ENCODE measurements at regions not wholly inside any gene's neighbourhood (a gene's known extent, or its start where the extent isn't known, plus 50 kb on each side); places are given as distances from the start of the nearest gene placed in this dataset.
"Not testable (repeated sequence)": the region's sequence is repeated elsewhere in the genome, so short reads cannot be mapped to it uniquely, and the experiment has no call there.

DNA sequence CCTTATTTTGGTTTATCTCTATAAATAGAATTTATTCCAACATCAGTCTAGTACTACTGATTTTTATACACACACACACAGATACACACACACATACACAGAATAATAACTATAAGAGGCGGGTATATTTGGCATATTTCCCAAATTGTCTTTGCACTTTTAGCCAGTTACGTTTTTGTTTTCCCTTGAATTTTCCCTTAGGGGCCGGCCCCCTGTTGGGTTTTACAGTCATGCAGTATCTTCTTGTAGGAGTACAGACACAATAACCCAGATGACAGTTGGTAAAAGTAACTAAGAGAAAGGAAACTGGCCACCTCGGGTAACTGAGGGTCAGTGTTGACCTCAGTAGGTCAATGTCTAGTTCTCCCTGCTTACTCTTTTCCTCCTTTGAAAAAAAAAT lies 50.9 kb downstream of the DISP1 start:
- DNase-seq, result no peak

DNA sequence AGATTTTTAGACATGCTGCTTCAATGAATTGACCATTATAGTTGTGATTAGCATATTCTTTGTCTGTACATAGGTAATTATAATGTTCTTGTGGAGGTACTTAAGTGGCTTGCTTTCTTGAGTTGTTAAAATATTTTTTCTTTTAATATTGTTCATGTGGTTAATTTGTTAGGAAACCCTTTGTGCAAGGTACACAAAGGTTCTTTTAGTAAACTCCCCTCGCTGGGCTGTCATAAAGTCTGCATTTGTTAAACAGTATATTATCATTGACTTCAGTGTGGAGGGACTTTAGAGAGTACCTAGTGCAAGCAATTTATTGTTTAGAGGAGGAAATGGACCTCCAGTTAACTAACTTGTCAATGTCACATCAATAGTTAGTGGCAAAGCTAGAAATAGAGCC lies 52.5 kb downstream of the DISP1 start:
- no peak for DNase-seq

DNA sequence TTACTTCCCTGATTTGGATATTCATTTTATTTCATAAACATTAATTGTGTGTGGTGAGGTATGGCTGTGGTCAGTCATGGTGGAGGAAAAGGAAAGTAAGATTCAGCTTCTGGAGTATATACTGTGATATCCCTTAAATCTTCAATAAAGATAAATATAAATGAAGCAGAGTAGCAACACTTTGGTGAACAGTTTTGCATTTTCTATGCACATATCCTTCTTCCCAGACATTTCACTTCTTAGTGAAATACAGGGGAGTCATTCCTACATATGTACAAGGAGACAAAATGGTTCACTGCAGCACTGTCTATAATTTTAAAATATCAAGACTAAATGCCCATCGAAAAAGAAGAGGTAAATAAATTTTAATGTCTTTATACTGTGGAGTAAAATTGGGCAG lies 61.3 kb downstream of the DISP1 start:
- DNase-seq, result no peak

DNA sequence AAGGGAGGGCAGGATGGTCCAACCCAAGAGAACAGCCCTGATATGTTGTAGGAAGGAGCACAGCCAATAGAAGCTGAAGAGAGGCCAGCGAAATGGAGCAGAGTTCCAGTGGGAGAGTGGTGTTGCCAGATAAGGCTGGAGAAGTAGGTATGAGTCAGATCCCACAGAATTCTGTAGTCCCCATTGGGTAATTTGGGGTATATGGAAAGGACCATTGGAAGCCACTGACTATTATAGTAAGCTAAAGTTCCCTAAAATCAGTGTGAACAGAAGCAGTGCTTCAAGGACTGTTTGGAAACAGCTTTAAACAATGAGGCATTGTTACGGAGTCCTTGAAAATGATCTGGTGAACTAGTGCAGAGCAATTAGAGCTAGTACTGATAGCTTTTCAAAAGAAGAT lies 63.0 kb downstream of the DISP1 start:
- no peak for DNase-seq

DNA sequence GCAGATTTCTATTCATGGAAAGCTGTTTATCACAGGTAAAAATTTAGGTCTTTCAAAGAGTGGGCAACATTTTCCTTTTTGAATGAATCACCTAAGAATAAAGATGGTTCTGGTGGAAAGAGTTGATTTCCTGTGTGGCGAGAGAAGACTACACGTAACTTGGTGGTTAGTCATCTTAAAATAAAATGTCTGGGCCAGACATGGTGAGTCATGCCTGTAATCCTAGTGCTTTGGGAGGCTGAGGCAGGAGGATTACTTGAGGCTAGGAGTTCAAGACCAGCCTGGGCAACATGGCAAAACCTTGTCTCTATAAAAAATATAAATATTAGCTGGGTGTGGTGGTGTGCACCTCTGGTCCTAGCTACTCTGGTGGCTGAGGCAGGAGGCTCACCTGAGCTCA lies 65.7 kb downstream of the DISP1 start:
- DNase-seq, result no peak

DNA sequence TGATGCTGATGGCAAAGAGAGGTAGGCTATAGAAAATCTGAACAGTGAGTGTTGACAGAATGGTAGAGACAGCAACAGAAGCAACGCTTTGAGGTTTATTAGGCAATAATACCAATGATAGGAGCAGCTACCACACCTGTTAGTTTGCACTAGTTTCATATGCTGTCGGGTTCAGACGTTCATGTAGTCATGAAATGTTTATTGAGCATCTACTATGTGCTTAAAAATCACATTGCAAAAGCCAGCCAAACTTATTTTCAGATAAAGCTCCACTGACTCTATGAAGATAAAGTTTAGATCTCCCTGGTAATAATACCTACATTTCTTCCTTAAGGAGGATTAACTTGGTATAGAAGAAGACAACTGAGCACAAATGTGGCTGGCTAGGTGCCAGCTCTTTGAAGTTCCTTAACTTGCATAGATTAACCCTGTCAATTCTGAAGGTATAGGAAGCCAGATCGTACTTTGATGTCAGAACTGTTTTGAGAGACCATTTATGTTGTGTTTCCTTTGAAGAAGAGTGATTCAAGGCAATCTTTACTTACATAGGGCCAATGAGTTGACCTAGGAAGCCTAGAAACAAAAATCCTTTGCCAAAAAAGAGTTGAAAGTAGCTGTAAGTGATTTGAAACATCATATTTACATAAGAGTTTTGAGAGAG lies 71.5 kb downstream of the DISP1 start:
- no peak for DNase-seq

DNA sequence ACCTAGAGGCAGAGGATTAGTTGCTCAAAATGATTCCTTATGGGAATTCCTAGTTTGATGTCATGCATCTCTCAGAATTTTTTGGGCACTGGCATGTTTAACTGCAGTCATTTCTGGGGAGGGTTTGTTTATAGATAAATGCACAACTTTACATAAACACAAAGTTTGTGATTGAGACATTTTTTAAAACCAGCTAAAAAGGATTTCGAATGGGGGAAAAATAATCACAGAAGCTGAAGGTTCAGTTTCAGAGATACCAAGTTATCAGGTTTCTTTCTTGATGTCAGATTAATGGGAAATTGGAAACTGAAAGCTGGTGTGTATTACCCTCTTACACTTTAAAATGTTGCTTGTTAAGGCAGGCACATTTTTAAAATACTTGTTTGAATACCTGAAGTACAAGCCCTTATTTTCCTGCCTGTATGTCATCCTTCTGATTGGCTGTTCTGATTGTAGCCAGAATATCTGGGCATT lies 72.1 kb downstream of the DISP1 start:
- no peak for DNase-seq

DNA sequence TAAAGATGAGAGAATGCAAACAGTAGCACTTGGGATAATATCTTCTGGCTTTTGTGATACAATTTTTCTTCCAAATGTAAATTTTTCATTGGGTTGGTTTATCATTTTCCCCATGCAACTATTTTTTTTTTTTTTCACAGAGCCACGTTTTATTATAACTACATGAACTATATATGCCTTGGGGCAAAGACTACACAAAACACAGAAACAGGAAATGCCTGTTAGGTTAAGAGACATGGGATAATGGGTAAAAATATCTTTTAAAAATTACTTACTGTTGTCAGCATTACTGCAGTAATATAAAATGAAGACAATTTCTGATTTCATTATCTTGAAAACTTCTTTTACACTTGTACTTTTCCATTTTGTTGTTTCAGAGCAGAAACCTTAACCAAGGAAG lies 74.6 kb downstream of the DISP1 start:
- DNase-seq, result no peak

DNA sequence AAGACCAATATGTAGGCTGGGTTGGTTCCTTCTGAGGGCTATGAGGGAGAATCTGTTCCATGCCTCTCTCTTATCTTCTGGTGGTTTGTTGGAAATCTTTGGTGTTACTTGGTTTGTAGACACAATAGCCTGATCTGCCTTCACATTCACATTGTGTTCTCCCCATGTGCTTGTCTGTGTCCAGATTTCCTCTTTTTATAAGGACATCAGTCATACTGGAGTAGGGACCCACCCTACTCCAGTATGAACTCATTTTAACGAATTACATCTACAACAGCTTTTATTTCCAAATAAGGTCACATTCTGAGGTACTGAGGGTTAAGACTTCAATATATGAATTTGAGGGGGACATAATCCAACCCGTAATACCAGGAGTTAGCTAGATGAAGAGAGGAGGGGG lies 75.9 kb downstream of the DISP1 start:
- no peak for DNase-seq

DNA sequence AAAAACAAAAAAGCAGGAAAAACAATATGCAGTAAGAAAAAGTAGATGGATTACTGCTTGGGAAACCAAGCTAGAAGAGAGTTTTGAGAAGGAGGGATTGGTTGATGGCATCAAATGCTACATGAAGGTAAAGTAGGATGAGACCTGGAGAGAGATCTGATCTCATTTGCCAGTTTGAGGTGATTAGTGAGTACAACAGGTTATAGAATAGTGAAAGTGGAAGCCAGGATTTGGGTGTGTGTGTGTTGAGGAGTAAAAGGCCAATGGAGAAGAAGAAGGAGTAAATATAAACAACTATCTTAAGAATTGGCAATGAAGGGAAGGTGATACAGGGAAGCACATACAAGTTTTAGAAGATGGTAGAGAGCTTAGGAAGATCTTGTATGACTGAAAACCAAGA lies 76.7 kb downstream of the DISP1 start:
- no peak for DNase-seq

DNA sequence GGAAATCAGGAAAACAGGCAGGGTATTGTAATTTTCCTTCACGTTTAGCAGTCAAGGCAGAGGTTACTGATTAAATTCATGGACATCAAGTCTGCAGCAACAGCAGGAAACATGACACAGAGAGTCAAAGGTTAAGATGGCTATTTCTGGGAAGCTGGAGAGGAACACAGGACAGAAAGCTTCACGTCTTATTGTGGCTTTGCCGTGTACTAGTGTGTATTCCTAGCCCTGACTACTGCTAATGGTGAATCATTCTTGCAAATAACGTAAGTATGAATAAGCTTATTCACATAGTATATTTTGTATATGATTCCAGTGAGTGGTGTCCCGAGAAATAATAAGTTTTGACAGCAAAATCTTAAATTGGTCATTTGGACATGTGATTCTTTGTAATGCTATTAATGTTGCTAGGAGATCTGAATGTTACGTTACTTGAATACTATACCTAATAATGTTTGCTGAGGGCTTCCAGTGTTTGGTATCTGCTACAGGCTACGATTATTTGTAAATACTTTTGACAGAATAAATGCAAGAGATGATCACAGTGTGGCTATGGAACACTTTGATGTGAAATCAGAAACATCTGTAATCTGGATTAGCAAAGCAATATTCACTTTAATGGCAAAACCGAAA lies 77.4 kb downstream of the DISP1 start:
- DNase-seq, result no peak

DNA sequence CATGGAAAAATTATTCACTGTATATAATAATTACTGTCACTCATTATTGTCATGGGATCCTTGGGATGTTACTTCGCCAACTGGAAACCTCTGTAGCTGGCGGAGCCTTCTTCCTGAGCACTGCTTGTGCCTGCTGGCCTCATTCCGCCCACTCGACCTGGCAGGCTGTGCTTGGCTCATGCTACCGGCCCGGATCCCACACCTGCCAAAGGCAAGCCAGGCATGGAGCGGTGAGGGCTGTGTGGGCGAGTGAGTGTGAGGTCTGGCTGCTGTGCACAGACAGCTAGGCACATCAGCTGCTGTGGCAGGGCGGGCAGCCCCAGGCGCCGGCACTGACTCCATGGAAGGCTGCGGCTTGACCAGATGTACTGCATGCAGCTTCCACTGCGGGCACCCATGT lies 78.4 kb downstream of the DISP1 start:
- DNase-seq, result no peak

DNA sequence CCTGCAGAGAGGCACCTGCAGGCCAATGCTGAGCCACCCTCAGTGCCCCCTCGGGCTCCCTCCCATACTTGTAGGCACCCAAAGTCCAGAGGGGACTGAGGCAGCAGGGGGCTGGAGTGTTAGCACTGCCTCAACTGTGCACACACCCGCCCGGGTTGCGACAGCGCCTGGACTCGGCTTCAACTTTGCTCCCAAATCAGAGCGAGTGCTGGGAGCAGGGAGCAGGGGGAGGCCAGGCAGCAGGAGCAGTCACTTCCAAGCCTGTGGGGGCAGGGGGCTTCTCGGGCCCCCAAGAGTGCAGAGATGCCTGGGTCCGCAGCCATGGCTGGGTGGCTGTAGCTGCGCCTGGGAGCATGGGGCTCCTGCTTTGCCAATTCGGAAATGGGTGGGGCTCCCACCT lies 79.5 kb downstream of the DISP1 start:
- DNase-seq, result no peak

DNA sequence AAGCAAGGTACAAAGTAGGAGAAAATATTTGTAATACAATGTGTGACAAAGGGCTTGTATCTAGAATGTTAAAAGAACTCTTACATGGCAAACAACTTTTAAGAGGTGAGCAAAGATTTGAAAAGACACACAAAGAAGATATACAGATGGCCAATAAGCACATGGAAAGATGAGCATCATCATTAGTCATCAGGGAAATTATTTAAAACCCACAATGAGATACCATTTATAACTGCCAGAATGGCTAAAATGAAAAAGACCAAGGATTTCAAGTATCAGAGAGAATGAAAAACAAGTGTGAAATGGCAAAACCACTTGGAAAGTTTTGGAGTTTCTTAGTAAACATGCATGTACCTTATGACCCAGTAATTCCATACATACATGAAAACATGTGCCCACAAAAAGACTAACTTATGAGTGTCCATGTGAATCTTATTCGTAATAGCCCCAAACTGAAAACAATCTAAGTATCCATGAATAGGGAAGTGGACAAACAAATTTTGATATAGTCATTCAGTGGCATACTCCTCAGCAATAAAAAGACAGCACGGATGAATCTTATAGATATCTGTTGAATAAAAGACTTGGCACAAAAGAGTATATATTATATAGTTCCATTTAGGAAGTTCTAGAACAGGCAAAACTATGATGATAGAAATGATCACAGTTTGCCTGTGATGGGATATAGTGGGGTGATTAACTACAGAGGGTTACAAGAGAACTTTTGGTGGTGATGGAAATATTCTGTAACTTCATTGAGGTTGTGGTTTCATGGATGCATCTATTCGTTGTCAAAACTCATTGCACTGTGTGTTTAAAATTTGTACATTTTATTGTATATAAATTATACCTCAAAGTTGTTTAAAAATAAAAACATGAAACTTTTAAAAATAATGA lies 82.0 kb downstream of the DISP1 start:
- no peak for DNase-seq

DNA sequence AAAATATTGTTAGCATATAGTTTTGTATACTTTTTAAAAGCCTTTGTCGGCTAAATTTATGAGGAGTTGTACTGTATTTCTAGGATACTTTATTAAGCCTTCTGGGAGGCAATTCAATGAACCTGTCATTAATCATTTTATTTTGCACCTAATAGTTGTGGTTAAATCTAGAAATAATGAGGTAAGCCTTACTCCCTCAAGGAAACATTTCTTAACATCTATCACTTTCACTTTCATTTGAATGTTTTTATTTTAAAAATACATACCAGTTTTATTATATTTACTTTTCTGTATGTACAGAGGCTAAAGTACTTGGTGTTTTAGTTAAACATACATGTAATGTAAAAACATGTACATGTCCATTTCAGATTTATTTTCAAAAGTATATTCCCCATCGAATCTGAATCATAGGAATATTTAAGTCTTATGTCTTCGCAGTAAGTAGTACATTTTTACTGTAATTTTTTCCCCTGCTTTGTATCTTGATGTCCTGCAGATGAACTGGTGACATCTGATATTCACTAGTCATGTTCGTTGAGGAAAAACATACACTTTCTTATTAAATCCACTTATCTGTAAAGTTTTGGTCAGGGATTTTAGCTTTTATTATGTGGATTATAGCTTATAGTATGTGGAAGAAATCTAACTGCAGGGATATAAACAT lies 82.8 kb downstream of the DISP1 start:
- no peak for DNase-seq

DNA sequence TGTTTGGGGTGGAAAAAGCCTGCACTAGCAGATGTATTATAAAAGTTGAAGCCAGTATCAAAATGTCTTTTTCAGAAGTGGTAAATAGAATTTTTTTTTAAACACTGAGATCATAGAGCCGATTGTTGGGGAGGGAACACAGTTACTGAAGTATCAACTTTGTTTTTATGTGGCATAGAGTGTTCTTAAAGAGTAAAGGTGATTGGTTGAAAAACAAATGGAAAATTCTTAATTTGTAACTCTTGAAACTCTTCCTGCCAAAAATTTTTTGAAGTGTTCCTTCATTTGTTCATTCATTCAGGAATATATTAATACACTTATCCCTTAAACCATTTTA lies 83.3 kb downstream of the DISP1 start:
- no peak for DNase-seq

DNA sequence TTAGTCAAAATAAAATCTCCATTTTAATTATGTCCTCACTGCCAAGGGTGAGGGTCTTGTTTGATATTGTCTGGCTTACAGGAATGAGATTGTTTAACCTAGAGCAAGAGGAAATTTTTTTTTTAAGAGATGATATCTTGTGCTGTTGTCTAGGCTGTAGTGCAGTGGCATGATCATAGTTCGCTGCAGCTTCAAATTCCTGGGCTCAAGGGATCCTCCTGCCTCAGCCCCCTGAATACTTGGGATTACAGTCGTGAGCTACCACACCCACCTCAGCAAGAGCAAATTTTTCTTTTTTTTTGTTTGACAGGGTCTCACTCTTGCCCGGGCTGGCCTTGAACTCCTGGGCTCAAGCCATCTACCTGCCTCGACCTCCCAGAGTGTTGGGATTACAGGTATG lies 84.6 kb downstream of the DISP1 start:
- DNase-seq, result no peak

DNA sequence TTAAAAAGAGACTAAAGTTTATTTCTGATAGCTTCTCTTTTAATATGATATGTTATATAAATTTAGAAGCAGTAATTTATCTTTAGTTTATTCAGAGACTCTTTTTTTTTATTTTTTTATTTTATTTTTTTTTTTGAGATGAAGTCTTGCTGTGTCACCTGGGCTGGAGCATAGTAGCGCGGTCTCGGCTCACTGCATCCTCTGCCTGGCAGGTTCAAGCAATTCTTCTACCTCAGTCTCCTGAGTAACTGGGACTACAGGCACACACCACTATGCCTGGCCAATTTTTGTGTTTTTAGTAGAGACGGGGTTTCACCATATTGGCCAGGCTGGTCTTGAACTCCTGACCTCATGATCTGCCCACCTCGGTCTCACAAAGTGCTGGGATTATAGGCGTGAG lies 89.6 kb downstream of the DISP1 start:
- DNase-seq, result no peak

DNA sequence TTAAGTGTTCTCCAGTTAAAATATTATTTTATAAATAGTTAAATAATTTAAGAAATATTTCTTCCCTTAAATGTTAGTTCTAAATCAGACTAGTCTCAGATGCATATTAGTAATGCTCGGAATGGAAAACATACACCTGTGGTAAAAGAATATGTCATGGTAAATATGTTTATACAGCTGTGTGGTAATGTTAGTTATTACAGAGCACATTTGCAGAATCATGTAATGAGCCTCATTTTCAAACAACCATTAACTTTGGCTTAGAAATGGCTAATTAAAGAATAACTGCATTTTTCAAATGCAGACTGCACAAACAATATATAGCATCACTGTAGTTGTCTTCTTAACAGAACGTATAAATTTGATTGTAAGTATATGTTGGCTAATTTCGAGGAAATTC lies 90.3 kb downstream of the DISP1 start:
- DNase-seq, result no peak

DNA sequence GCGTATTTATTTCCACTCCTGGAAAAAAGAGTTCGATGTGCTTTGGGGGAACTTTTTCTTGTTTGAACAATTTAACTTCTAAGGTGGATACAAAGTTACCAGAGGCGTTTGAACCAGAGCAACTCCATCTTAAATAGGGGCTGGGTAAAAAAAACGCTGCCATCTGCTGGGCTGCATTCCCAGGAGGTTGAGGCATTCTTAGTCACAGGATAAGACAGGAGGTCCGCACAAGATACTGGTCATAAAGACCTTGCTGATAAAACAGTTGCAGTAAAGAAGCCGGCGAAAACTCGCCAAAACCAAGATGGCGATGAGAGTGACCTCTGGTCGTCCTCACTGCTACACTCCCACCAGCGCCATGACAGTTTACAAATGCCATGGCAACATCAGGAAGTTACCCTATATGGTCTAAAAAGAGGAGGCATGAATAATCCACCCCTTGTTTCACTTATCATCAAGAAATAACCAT lies 91.5 kb downstream of the DISP1 start:
- not testable (repeated sequence) for DNase-seq

DNA sequence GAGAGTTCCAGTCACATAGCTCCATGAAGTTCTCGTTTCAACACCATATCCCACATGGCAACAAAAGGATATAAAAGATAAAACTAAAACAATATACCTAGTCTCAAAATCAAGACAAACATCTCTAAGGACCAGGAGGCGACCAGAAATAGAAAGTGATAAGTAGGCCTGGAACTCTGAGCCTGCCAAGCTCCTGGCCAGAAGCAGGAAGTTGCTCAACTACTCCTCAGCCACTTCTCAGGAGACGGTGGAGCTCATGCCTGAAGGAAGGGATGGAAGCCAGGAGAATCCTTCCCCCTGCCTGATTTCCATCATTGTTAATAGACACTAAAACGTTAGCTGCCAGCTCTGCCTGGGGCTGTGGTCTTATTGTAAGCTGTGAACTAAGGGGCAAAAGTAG lies 94.7 kb downstream of the DISP1 start:
- DNase-seq, result no peak

DNA sequence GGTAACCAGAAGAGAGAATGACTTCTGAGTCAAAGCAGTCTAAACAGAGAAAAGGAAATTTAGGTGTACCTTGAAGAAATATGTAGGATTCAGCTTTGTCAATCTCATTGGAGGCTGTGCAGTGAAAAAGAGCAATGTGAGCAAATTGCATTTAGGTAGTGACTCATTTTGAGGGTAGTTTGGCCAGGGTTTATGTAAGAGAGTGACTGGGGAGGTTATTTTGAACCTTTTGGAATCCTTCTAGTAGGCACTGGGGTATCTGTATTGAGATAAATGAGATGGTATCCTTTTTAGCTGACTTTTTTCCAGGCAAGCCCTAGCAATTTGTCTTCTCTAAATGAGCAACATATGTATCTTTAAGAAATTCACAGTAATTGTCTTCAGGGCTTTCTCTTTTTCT lies 95.9 kb downstream of the DISP1 start:
- DNase-seq, result no peak

DNA sequence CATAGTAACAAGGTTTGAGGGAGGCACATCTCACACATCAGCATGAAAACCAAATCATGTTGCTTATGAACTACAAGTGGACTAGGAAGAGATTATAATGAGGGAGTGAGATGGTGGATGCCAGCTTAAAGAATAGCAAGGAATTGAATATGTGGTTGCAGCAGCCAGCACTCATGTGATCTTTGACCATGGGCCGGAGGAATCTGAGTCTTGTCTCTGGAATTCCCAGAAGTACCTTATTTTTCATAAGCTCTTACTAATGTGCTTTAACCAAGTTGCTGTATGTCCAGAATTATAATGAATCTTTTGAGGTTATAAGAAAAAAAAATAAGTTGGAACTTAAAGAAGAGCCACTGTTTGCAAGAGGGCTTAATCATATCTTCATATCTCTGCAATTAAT lies 97.0 kb downstream of the DISP1 start:
- no peak for DNase-seq

DNA sequence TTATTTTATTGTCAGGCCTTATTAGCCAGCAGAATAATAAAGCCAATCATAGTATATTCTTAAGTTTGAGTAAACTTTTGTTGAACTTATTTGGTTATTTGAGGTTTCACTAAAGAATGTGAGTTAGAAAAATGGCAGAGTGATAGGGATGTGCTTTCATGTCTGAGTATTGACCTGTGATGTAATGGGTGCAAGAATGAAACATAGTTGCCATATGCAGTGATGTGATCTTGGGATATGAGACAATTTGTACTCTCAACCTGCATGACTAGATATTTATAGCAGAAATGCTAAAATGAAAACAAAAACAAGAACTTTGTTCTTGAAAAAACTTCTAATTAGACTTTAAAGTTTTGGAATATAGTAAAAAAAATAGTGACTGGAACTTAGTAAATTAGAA lies 97.9 kb downstream of the DISP1 start:
- DNase-seq, result no peak
